ENCODE measurements at regions not wholly inside any gene's neighbourhood (a gene's known extent, or its start where the extent isn't known, plus 50 kb on each side); places are given as distances from the start of the nearest gene placed in this dataset.
A peak's percentile ranks its signal among the peaks of the same experiment; 100 is the strongest.

GRCh38 chr18:29912351-29912750, 1130.2 kb downstream of the DSC3 start:
- ChIA-PET CTCF (no interaction called here), POLR2A (ENCODE audit: low non-redundant PET) (no interaction called here)
- no TSS peak for BruUV-seq (replicated peaks)
- no peaks in the 10 kb centered on the region for H3K27me3 ChIP-seq (replicated peaks; ENCODE audit: insufficient read depth, low read depth, low read length, poor library complexity)
- no peak for TF ChIP-seq EZH2 (IDR thresholded peaks at IDR 0.05; ENCODE audit: borderline replicate concordance, low read depth, low read length, poor library complexity, severe bottlenecking)
- TF ChIP-seq, protein P1, sequence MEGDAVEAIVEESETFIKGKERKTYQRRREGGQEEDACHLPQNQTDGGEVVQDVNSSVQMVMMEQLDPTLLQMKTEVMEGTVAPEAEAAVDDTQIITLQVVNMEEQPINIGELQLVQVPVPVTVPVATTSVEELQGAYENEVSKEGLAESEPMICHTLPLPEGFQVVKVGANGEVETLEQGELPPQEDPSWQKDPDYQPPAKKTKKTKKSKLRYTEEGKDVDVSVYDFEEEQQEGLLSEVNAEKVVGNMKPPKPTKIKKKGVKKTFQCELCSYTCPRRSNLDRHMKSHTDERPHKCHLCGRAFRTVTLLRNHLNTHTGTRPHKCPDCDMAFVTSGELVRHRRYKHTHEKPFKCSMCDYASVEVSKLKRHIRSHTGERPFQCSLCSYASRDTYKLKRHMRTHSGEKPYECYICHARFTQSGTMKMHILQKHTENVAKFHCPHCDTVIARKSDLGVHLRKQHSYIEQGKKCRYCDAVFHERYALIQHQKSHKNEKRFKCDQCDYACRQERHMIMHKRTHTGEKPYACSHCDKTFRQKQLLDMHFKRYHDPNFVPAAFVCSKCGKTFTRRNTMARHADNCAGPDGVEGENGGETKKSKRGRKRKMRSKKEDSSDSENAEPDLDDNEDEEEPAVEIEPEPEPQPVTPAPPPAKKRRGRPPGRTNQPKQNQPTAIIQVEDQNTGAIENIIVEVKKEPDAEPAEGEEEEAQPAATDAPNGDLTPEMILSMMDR (conservative IDR thresholded peaks at IDR 0.05; ENCODE audit: low read depth, low read length): no peak
- intact Hi-C loops (cut with micrococcal nuclease; ENCODE audit: unreplicated experiment): no loop called here
- no peaks in the 10 kb centered on the region for H3K36me3 ChIP-seq (ENCODE audit: insufficient read depth, low read length, poor library complexity, severe bottlenecking)
- no peak overlapping the region for H3K27ac ChIP-seq (ENCODE audit: low read depth, low read length, poor library complexity, severe bottlenecking)
- no peak overlapping the region for H3K4me3 ChIP-seq (ENCODE audit: low read depth, low read length, poor library complexity, severe bottlenecking)
- no peak for DNase-seq (ENCODE audit: low spot score)
- no peaks in the 10 kb centered on the region for H3K4me1 ChIP-seq (ENCODE audit: insufficient read depth, low read length, poor library complexity, severe bottlenecking)
- no peaks in the 10 kb centered on the region for H3K9me3 ChIP-seq (ENCODE audit: low read depth, low read length, poor library complexity, severe bottlenecking)

GRCh38 chr18:29892960-29893558, 1149.5 kb downstream of the DSC3 start:
- ChIA-PET POLR2A (ENCODE audit: low non-redundant PET) (no interaction called here), CTCF (no interaction called here)
- DNase-seq (ENCODE audit: low spot score): peak; percentile 17
- H3K4me1 ChIP-seq (ENCODE audit: insufficient read depth, low read length, poor library complexity, severe bottlenecking): no peaks in the 10 kb centered on the region
- BruUV-seq (replicated peaks): no TSS peak
- H3K4me3 ChIP-seq (ENCODE audit: low read depth, low read length, poor library complexity, severe bottlenecking): no peak overlapping the region
- no peaks in the 10 kb centered on the region for H3K36me3 ChIP-seq (ENCODE audit: insufficient read depth, low read length, poor library complexity, severe bottlenecking)
- no peak overlapping the region for H3K27ac ChIP-seq (ENCODE audit: low read depth, low read length, poor library complexity, severe bottlenecking)
- intact Hi-C loops (cut with micrococcal nuclease; ENCODE audit: unreplicated experiment): loop anchor here (5.0 kb wide), 1 partner anchor 389 kb away; no protein-coding TSS in a partner anchor
- no peak for TF ChIP-seq EZH2 (IDR thresholded peaks at IDR 0.05; ENCODE audit: borderline replicate concordance, low read depth, low read length, poor library complexity, severe bottlenecking)
- TF ChIP-seq, protein P1 (conservative IDR thresholded peaks at IDR 0.05; ENCODE audit: low read depth, low read length): peak; percentile 59
- H3K27me3 ChIP-seq (replicated peaks; ENCODE audit: insufficient read depth, low read depth, low read length, poor library complexity): no peaks in the 10 kb centered on the region
- H3K9me3 ChIP-seq (ENCODE audit: low read depth, low read length, poor library complexity, severe bottlenecking): no peaks in the 10 kb centered on the region

DNA sequence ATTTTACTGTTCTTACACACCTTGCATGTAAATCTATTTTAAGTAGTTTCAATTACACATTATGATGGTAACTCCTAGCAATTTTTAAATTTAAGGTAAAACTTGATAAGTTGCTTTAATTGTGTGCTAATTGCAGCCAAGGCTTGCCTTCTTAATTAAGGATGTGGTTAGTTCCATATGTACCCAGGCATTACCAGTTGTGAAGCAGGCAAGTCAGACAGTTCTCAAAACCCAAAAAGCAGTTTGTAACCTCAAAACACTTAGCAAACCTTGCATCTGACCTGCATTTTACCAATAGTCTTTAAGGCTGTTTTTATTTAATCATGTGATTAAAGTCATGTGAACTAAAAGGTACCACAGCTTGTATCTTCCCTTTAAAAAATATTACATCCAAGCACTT, 1159.4 kb downstream of the DSC3 start:
- no TSS peak for BruUV-seq (replicated peaks)
- Histone ChIP-seq H3K4me3 (ENCODE audit: low read depth, low read length, poor library complexity, severe bottlenecking) (no peak overlapping the region), H3K4me1 (ENCODE audit: insufficient read depth, low read length, poor library complexity, severe bottlenecking) (no peaks in the 10 kb centered on the region), H3K27ac (ENCODE audit: low read depth, low read length, poor library complexity, severe bottlenecking) (no peak overlapping the region), H3K9me3 (ENCODE audit: low read depth, low read length, poor library complexity, severe bottlenecking) (no peaks in the 10 kb centered on the region), H3K27me3 (replicated peaks; ENCODE audit: insufficient read depth, low read depth, low read length, poor library complexity) (peaks cover 5% of the 10 kb centered on the region), H3K36me3 (ENCODE audit: insufficient read depth, low read length, poor library complexity, severe bottlenecking) (no peaks in the 10 kb centered on the region)
- TF ChIP-seq EZH2 (IDR thresholded peaks at IDR 0.05; ENCODE audit: borderline replicate concordance, low read depth, low read length, poor library complexity, severe bottlenecking): no peak
- TF ChIP-seq, protein P1 (conservative IDR thresholded peaks at IDR 0.05; ENCODE audit: low read depth, low read length): no peak
- POLR2A ChIA-PET (ENCODE audit: low non-redundant PET): no interaction called here
- CTCF ChIA-PET: no interaction called here
- DNase-seq (ENCODE audit: low spot score): no peak
- intact Hi-C loops (cut with micrococcal nuclease; ENCODE audit: unreplicated experiment): no loop called here

Data from A673 (cell line).